ENCODE measurements at regions not wholly inside any gene's neighbourhood (a gene's known extent, or its start where the extent isn't known, plus 50 kb on each side); places are given as distances from the start of the nearest gene placed in this dataset.

DNA sequence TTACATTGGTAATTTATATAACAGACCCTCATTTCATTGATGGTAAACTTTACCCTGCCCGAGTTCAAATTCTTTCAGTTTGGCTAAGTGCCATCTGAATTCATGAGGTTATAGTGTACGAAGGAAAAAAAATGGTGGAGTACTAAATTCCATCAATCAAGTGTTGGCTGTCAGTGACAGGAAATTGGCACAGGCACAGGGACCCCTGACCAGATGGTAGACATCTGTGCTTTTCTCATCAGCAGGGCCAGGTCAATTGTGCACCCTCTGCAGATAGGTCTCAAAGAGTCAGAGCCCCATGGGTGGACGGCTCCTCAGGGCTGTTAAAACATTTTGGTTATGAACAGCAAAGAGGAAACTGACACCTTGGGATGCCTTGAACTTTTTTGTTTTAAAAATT lies 439.2 kb downstream of the SETBP1 start:
- ATAC-seq (no peak), DNase-seq (no peak)
- Histone ChIP-seq H3K79me2 (ENCODE audit: low read length) (no peaks in the 10 kb centered on the region), H3K9ac (ENCODE audit: low read length) (no peak overlapping the region), H3K36me3 (ENCODE audit: low read depth, low read length) (no peaks in the 10 kb centered on the region), H3K27ac (ENCODE audit: low read length) (no peak overlapping the region), H3K27me3 (ENCODE audit: low read length) (no peaks in the 10 kb centered on the region), H3K9me3 (ENCODE audit: low read length) (no peaks in the 10 kb centered on the region), H3K9me2 (replicated peaks; ENCODE audit: low read length) (no peaks in the 10 kb centered on the region), H2AFZ (ENCODE audit: low read length) (no peak overlapping the region), H4K20me1 (ENCODE audit: low read length) (no peaks in the 10 kb centered on the region), H3F3A (ENCODE audit: low read length, unreplicated experiment) (no peaks in the 10 kb centered on the region), H3K4me2 (ENCODE audit: low read length) (no peak overlapping the region), H3K4me3 (ENCODE audit: low read length) (no peak overlapping the region), H3K4me1 (ENCODE audit: insufficient read depth, low read length) (no peaks in the 10 kb centered on the region)
- ChIA-PET CTCF (no interaction called here), POLR2A (ENCODE audit: unreplicated experiment) (no interaction called here)
- no TSS peak for BruUV-seq (replicated peaks)
- intact Hi-C loops (cut with micrococcal nuclease) = no loop called here
- TF ChIP-seq, protein P1, sequence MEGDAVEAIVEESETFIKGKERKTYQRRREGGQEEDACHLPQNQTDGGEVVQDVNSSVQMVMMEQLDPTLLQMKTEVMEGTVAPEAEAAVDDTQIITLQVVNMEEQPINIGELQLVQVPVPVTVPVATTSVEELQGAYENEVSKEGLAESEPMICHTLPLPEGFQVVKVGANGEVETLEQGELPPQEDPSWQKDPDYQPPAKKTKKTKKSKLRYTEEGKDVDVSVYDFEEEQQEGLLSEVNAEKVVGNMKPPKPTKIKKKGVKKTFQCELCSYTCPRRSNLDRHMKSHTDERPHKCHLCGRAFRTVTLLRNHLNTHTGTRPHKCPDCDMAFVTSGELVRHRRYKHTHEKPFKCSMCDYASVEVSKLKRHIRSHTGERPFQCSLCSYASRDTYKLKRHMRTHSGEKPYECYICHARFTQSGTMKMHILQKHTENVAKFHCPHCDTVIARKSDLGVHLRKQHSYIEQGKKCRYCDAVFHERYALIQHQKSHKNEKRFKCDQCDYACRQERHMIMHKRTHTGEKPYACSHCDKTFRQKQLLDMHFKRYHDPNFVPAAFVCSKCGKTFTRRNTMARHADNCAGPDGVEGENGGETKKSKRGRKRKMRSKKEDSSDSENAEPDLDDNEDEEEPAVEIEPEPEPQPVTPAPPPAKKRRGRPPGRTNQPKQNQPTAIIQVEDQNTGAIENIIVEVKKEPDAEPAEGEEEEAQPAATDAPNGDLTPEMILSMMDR (conservative IDR thresholded peaks at IDR 0.05; ENCODE audit: low read depth, low read length) = no peak
- no peak for TF ChIP-seq EZH2 (IDR thresholded peaks at IDR 0.05; ENCODE audit: low read length, unreplicated experiment)
- no peak for TF ChIP-seq EZH2phosphoT487 (IDR thresholded peaks at IDR 0.05; ENCODE audit: borderline replicate concordance, low read length)

DNA sequence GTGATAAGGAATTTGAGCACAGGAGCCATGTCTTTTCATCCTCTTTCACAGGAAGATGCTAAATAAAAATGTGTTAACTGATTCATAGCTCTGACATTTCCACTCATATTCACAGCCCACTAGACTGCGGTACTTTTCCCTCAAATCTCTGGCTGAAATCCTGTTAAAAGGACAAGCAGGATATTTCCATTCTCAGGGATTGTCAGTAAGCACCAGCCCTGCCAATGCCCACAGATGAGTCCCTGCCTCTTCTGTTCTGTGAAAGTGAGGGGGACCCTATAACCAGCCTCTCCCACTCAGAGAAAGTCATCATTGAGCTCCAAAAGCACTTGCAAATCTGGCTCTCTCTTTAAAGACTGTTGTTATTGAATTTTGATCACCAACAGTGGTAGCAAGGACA lies 440.5 kb downstream of the SETBP1 start:
- Histone ChIP-seq H3K79me2 (ENCODE audit: low read length) (no peaks in the 10 kb centered on the region), H3K9me3 (ENCODE audit: low read length) (no peaks in the 10 kb centered on the region), H3K4me1 (ENCODE audit: insufficient read depth, low read length) (no peaks in the 10 kb centered on the region), H3K9me2 (replicated peaks; ENCODE audit: low read length) (no peaks in the 10 kb centered on the region), H3K4me3 (ENCODE audit: low read length) (no peak overlapping the region), H3K27ac (ENCODE audit: low read length) (no peak overlapping the region), H3F3A (ENCODE audit: low read length, unreplicated experiment) (no peaks in the 10 kb centered on the region), H3K36me3 (ENCODE audit: low read depth, low read length) (no peaks in the 10 kb centered on the region), H2AFZ (ENCODE audit: low read length) (no peak overlapping the region), H4K20me1 (ENCODE audit: low read length) (no peaks in the 10 kb centered on the region), H3K27me3 (ENCODE audit: low read length) (no peaks in the 10 kb centered on the region), H3K4me2 (ENCODE audit: low read length) (no peak overlapping the region), H3K9ac (ENCODE audit: low read length) (no peak overlapping the region)
- TF ChIP-seq, protein P1 (conservative IDR thresholded peaks at IDR 0.05; ENCODE audit: low read depth, low read length) = no peak
- TF ChIP-seq EZH2phosphoT487 (IDR thresholded peaks at IDR 0.05; ENCODE audit: borderline replicate concordance, low read length) = no peak
- TF ChIP-seq EZH2 (IDR thresholded peaks at IDR 0.05; ENCODE audit: low read length, unreplicated experiment) = no peak
- no TSS peak for BruUV-seq (replicated peaks)
- CTCF ChIA-PET = no interaction called here
- POLR2A ChIA-PET (ENCODE audit: unreplicated experiment) = no interaction called here
- no peak for DNase-seq
- intact Hi-C loops (cut with micrococcal nuclease) = no loop called here
- ATAC-seq = no peak

DNA sequence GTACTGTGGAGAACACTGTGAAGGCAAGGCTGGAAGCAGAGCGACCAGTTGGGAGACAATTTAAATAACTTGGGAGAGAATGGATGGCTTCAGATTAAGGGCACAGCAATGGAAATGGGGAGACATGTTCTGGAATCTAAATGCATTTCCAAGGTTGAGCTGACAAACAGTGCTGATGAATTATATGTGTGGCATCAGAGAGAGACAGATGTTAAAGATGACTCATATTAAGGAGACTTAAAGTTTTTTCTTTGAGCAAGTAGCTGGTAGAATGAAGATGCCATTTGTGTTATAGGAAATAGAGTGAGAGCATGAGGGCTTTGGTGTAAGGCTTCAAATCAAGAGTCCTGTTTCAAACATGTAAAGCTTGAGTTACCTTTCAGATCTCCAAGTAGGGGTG lies 441.8 kb downstream of the SETBP1 start:
- Histone ChIP-seq H3K27me3 (ENCODE audit: low read length) (no peaks in the 10 kb centered on the region), H3K79me2 (ENCODE audit: low read length) (no peaks in the 10 kb centered on the region), H2AFZ (ENCODE audit: low read length) (no peak overlapping the region), H3K27ac (ENCODE audit: low read length) (no peak overlapping the region), H3K9me3 (ENCODE audit: low read length) (no peaks in the 10 kb centered on the region), H3K4me1 (ENCODE audit: insufficient read depth, low read length) (no peaks in the 10 kb centered on the region), H3K9me2 (replicated peaks; ENCODE audit: low read length) (no peaks in the 10 kb centered on the region), H3K4me3 (ENCODE audit: low read length) (no peak overlapping the region), H4K20me1 (ENCODE audit: low read length) (no peaks in the 10 kb centered on the region), H3K36me3 (ENCODE audit: low read depth, low read length) (no peaks in the 10 kb centered on the region), H3F3A (ENCODE audit: low read length, unreplicated experiment) (no peaks in the 10 kb centered on the region), H3K9ac (ENCODE audit: low read length) (no peak overlapping the region), H3K4me2 (ENCODE audit: low read length) (no peak overlapping the region)
- TF ChIP-seq EZH2phosphoT487 (IDR thresholded peaks at IDR 0.05; ENCODE audit: borderline replicate concordance, low read length) (no peak), EZH2 (IDR thresholded peaks at IDR 0.05; ENCODE audit: low read length, unreplicated experiment) (no peak)
- TF ChIP-seq, protein P1 (conservative IDR thresholded peaks at IDR 0.05; ENCODE audit: low read depth, low read length) = no peak
- ChIA-PET POLR2A (ENCODE audit: unreplicated experiment) (no interaction called here), CTCF (no interaction called here)
- BruUV-seq (replicated peaks) = no TSS peak
- intact Hi-C loops (cut with micrococcal nuclease) = no loop called here
- ATAC-seq = no peak
- DNase-seq = no peak

All from PC-3 (cell line).